UCSD-AML1 (cell line): ENCODE measurements at regions not wholly inside any gene's neighbourhood (a gene's known extent, or its start where the extent isn't known, plus 50 kb on each side); places are given as distances from the start of the nearest gene placed in this dataset.
"Not testable (repeated sequence)": the region's sequence is repeated elsewhere in the genome, so short reads cannot be mapped to it uniquely, and the experiment has no call there.

Source experiments
- DNase-seq: peaks from one replicate; lab custom pipeline; 2025; ENCODE audit not compliant: unreplicated experiment; lab: John Stamatoyannopoulos, UW

GRCh38 chr2:100702438-100703109, 117.4 kb upstream of the NPAS2 start:
- DNase-seq, result no peak

DNA sequence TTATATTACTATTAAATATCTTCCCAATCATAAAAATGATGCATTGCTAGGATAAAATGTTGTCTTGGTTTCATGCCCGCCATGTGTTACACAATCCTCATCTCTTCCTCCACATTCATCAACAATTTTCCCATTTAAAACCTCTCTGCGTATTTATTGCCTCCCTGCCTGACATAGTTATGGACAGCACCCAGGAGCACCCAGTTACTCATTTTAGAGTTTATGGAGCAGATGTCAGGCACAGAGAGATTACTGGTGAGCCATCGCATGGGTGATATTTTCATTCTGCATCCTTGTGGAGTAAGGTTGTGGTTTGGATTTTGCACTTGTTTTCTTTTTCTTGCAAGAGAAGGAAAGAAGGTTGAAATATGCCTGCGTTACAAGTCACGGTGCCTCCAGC, 116.7 kb upstream of the NPAS2 start:
- DNase-seq, result no peak

- DNase-seq, result no peak
These were observed 116.2 kb upstream of the NPAS2 start for GRCh38 chr2:100703739-100704138.

DNA sequence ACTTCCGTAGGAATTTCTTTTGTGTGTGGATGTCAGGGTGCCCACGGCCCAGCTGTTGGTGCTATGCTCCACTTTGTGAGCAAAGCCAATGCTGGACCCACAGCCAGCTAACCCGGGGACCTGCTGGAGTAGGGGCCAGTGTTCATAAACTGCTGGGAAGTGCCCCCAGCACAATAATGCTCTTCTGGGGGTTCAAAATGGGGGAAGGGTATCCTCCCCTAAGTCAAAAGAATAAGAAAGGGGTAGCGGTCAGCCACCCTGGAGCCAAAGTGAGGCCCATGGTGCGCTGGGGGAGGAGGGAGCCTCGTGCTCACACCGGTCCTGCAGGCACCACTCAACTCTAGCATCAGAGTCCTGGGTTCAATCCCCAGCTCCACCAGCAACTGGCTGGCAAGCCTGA, 115.8 kb upstream of the NPAS2 start:
- DNase-seq, result no peak

- no peak for DNase-seq
These were observed 115.2 kb upstream of the NPAS2 start for GRCh38 chr2:100704711-100705110.

DNA sequence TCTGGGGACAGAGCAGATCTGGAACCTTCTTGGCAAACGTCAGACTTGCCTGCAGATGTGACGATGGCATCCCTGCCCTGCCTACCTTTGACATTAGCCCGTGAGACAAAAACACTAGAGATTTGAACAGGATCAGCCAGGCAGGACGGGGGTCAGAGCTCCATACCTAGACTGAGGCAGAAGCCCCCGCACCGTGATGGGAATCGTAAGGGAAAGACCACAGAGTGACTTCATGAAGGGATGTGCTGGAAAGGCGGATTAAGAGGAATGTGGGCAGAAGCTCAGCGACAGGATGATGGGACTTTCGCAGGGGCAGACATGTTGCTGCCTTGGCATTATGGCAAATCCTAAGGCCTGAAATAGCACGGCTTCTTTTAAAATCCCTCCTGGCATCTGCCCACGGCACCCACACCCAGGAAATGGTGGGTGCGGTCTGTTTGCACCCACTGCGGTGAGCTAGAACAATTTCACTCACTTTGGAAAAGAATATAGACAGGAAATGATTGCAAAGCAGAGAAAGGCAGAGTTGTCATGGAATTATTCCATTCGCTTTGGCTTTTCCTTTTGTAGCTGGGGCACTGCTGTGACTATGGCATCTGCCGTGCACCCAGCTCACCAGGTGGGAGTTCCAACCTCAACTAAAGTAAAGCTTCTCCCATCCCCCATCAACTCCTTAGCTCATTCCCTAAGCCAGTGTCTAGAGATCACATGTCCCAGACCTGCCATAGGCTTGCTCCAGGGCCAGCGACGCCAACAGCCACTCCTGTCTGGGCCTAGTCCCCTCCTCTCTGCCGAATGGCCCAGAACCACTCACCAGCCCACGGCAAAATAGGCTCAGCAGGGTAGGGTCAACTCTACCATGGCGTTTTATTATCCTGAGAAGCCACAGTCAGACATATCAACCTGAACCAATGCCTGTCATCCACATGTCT, 112.7 kb upstream of the NPAS2 start:
- DNase-seq, result no peak

DNA sequence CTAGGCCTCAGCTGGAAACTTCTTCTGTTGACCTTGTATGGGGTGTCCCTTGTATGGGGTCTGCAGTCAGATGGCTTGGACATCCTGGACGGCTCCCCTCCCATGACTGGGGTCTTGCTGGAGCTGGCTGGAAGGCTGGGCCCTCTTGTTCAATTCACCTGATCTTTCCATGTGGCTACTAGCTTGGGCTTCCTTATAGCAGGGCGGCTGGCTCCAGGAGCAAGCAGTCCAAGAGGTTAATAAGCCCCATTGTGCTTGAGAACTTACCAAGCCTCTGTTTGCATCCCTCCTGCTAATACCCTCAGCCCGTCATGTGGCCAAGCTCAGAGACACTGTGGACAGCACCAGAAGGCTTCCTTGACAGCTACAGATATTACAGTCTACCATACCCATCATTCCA, 111.6 kb upstream of the NPAS2 start:
- no peak for DNase-seq

- DNase-seq, result no peak
These were observed 106.8 kb upstream of the NPAS2 start for GRCh38 chr2:100713106-100713505.

- not testable (repeated sequence) for DNase-seq
These were observed 105.4 kb upstream of the NPAS2 start for GRCh38 chr2:100714396-100715010.

GRCh38 chr2:100715861-100716260, 104.1 kb upstream of the NPAS2 start:
- not testable (repeated sequence) for DNase-seq

- DNase-seq, result no peak
These were observed 103.4 kb upstream of the NPAS2 start for GRCh38 chr2:100716581-100716980.

DNA sequence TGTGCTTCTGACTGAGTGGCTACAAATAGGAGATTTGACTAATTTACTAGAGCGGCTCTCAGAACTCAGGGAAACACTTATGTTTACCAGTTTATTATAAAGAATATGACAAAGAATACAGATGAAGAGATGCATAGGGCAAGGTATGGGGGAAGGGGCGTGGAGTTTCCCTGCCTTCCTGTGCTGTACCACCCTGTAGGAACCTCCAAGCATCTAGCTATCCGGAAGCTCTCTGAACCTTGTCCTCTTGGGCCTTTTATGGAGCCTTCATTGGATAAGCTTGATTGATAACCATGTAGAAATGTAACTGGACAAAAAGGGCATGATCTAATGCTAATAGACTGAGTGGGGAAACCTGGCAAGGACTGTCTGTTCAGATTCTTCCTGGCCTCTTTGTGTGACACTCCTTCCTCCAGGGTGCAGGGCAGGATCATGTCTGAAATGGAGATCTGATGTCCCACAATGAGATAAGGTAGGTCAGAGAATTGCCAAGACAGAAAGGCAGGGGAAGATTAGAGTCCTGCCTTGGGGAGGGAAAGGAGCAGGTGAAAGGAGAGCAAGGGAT, 101.8 kb upstream of the NPAS2 start:
- no peak for DNase-seq

DNA sequence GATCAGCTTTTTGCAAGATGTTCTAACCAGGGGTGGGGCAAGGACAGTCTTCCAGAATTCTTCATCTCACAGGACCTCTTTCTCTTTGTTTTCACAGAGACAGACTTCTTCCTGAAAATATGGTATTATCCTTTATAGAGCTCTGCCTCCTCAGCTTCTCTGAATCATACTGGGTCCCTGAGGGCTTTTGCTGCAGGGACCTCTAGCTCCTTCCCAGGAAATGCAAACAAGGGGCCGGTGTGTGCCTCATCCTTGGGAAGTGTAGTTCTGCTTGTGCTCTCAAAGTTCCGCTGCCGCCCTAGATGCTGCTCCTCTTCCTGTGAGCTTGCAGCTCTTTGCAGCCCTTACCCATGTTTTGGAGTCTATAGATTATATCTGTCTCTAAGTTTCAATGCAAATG, 99.5 kb upstream of the NPAS2 start:
- no peak for DNase-seq

GRCh38 chr2:100721693-100722092, 98.2 kb upstream of the NPAS2 start:
- DNase-seq, result no peak

DNA sequence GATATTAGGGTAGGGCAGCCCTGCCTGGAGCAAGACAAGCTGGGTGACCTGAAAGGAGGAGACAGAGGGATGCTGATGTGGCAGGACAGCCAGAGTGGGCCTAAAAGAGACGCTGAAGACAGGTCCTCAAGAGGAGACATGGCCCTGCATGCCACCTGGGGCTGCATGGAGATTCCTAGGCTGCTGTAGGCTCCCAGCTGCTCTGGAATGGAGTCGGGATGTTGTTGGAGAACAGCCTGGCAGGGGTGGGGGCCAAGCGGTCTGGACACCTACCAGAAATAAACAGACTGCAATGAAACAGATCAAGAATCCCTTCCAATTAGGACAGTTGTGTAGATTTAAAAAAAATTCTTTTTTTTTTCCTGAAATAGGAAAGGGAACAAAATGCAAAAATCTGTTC, 97.8 kb upstream of the NPAS2 start:
- no peak for DNase-seq

DNA sequence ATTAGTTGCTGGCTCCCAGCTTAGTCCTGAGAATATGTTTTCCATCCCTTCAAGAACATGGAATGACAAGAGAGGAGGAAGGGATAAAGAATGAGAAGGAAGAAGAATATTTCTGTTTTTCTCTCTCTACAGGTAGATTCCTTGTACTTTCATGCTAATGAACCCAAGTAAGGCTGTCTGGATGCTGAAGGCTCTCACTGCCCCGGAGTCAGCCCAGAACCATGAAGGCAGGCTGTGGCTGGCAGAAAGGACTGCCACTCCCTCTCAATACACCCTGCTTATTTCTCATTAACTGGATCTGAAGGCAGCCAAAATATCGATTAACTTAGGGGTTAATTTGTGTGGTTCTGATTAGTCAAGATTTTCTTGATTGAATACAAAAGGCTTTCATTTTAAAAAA, 93.1 kb upstream of the NPAS2 start:
- DNase-seq, result no peak

GRCh38 chr2:100730290-100730868, 89.6 kb upstream of the NPAS2 start:
- peak; percentile 50 for DNase-seq

DNA sequence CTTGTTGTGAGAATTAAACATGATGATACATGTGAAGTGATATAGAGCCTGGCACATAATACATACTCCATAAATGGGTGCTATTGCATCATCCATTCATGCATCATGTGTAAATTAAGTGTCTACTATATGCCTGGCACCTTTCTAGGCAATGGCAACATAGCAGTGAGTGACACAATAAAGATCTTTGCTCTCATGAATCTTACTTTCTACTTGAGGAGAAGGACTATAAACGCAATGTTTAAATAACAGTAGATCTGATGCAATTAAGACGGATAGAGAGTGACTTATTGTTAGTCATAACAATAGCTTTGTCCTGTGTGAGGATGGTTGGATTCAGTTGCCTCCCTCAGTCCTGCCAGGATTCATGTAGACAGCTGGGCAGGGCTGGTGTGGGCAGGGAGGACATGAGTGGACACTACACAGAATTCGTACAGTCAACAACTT, 88.4 kb upstream of the NPAS2 start:
- DNase-seq, result no peak

DNA sequence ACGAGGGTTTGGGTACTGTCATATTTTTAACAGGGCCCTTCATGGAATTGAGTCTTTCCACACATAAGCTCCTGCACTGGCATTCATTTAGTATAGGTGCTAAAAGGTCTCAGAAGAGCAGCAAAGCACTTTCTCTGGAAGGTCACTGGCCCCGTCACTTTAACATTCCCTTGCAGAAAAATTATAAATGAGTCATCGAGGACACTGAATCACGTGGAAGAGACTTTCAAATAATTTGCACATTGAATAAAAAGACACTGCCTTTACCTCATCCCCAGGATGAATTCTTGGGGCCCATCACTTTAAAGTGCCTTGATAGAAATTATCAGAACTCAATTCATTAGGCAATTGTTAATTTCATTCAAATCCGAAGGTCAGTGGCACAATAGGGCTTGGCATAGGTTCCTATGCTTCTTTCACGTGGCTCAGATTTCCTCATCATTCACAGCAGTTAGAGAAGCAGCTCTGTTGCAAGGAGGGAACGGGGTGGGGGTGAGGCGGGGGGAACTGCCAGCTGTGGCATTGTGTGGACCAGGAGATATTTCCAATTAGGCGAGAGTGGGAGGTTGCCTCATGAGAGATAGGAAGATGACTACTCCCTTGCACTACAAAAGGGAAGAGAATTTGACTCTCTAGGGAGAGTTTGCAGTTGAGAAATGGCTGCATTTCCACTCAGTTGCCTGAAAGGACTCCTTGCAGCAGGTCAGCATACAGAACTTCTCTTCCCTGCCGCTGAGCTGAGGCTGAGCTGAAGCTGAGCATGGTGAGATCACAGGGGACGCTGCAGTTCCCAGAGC, 86.3 kb upstream of the NPAS2 start:
- no peak for DNase-seq

DNA sequence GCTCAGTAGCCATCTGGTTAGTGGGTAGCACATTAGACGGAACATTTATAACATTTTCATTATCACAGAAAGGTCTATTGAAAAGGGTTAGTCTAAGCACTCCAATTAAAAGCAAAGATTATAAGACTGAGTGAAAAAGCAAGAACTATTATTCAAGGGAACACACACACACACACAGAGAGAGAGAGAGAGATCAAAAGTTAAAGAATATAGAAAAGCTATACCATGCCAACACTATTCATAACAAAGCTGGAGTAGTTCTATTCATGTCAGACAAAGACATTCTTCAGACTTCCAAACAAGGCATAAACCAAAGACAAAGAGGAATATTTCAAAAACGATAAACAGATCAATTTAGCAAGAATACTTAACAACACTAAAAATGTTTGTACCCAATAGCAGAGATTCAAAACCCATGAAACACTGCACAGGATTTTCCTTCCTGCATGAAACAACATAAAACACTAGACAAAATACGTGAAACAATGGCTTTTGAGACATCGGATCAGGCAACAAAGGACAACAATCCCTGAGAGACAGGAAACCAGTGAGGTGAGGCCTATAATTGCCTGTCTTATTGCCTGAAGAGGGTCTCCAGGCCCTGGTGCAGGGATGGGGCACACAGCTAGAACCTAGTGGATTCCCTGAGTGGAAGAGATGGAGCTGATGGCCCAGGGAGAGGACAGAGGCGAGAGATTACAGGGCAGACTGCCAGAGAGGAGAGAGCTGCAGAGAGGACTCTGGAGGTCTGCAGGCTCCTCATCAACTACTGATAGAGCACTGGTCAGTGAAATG, 83.6 kb upstream of the NPAS2 start:
- no peak for DNase-seq
